K562 (cell line): ENCODE measurements at regions not wholly inside any gene's neighbourhood (a gene's known extent, or its start where the extent isn't known, plus 50 kb on each side); places are given as distances from the start of the nearest gene placed in this dataset.

Experiments used
- ATAC-seq: fragments of 200-7000 bp; cut with Tn5 transposase; 3 replicates; pipeline ENCODE4 v1.9.1; 2020; ENCODE audit warnings: moderate library complexity
- BruUV-seq: library from RNA; stranded (reverse); fragments of 400-500 nt; replicated peaks from 2 replicates; lab custom pipeline; 2021; lab: Mats Ljungman, UMichigan
- CTCF ChIA-PET: fragments of 300-600 bp; formaldehyde crosslinking; extraction: SDS; loops from one replicate; lab custom pipeline; 2021; ENCODE audit warnings: low intra/inter-chr PET ratio; lab: Yijun Ruan, JAX
- POLR2A ChIA-PET: fragments of 300-600, 350-650 bp; sonication (Branson Sonifier 250); formaldehyde crosslinking; extraction: SDS; loops from one replicate; lab custom pipeline; 2021; ENCODE audit warnings: antibody characterized with exemption, inconsistent platforms; lab: Yijun Ruan, JAX
- DNase-seq, 4 experiments: peaks; one replicate each; pipeline versions ENCODE4 v3.0.0 to v3.0.0-alpha.2; 2011 to 2018; ENCODE audit warnings: low spot score in 3 of 4, mixed read lengths in 3 of 4; ENCODE audit errors: extremely low read depth in 1 of 4
- FAIRE-seq: peaks from 2 replicates; lab custom pipeline; 2011; peaks lifted over from hg19 to GRCh38; lab: Jason Lieb, UNC
- H2AFZ ChIP-seq: 2 replicates; pipeline ENCODE4 v1.6.0; 2011; ENCODE audit warnings: low read depth, low read length, control low read depth, inconsistent platforms
- H3K27ac ChIP-seq: fragments of 200-600 bp; 3 replicates; pipeline ENCODE4 v1.8.0; 2011; ENCODE audit warnings: low read depth, mild to moderate bottlenecking, control low read depth, inconsistent platforms, low read length, moderate library complexity, mixed read lengths; ENCODE audit errors: extremely low read depth
- H3K27me3 ChIP-seq, 2 experiments: fragments of 300-600 bp in 1 of 2; 2 replicates in 1 of 2; 3 replicates in 1 of 2; pipeline versions ENCODE4 v1.6.0 to v1.8.0; 2011; ENCODE audit warnings: inconsistent platforms in 2 of 2, low read length in 2 of 2, mild to moderate bottlenecking in 1 of 2, mixed read lengths in 1 of 2, moderate library complexity in 1 of 2; ENCODE audit not compliant: control insufficient read depth in 2 of 2, insufficient read depth in 2 of 2
- H3K36me3 ChIP-seq: fragments of 300-600 bp; 3 replicates; pipeline ENCODE4 v1.8.0; 2011; ENCODE audit warnings: mild to moderate bottlenecking, low read length, inconsistent platforms; ENCODE audit not compliant: control insufficient read depth, insufficient read depth
- H3K4me1 ChIP-seq, 2 experiments: fragments of 200-600 bp in 1 of 2; replicated peaks in 1 of 2; 2 replicates in 1 of 2; 3 replicates in 1 of 2; pipeline versions ENCODE4 v1.5.1 to v1.8.0; 2011; ENCODE audit warnings: inconsistent platforms in 2 of 2, low read length in 2 of 2, mild to moderate bottlenecking in 1 of 2, mixed read lengths in 1 of 2, moderate library complexity in 1 of 2; ENCODE audit not compliant: control insufficient read depth in 2 of 2, insufficient read depth in 2 of 2
- H3K4me2 ChIP-seq: 2 replicates; pipeline ENCODE4 v1.6.1; 2011; ENCODE audit warnings: low read length, control low read depth, inconsistent platforms, mixed read lengths; ENCODE audit not compliant: insufficient read depth
- H3K4me3 ChIP-seq: fragments of 200-600 bp; sonication (generic), shearing (Covaris generic); 2 replicates; pipeline ENCODE4 v1.5.1; 2016; ENCODE audit warnings: control low read depth, inconsistent platforms
- H3K79me2 ChIP-seq: fragments of 200-600 bp; 3 replicates; pipeline ENCODE4 v1.8.0; 2011; ENCODE audit warnings: low read length, inconsistent platforms; ENCODE audit not compliant: control insufficient read depth, insufficient read depth
- H3K9ac ChIP-seq, 2 experiments: 2 replicates each; pipeline versions ENCODE4 v1.6.0 to v1.6.1; 2011; ENCODE audit warnings: low read depth in 2 of 2, low read length in 2 of 2, control low read depth in 1 of 2, inconsistent platforms in 1 of 2, mild to moderate bottlenecking in 1 of 2, mixed read lengths in 1 of 2; ENCODE audit not compliant: insufficient read depth in 1 of 2
- H3K9me1 ChIP-seq: one replicate; pipeline ENCODE4 v1.6.0; 2011; ENCODE audit warnings: inconsistent platforms, mild to moderate bottlenecking, low read length, moderate library complexity; ENCODE audit not compliant: control insufficient read depth, insufficient read depth
- H3K9me3 ChIP-seq: replicated peaks from 2 replicates; pipeline ENCODE4 v1.5.1; 2011; ENCODE audit warnings: low read depth, low read length, inconsistent platforms; ENCODE audit not compliant: control insufficient read depth, insufficient read depth
- H4K20me1 ChIP-seq: replicated peaks from 2 replicates; pipeline ENCODE4 v1.6.1; 2011; ENCODE audit warnings: low read length, inconsistent platforms, mixed read lengths; ENCODE audit not compliant: control insufficient read depth, insufficient read depth
- CXXC5 ChIP-seq: fragments of 250-450 bp; sonication (Bioruptor Pico); IDR thresholded peaks from 2 replicates; pipeline ENCODE4 v1.8.0; 2022; ENCODE audit warnings: inconsistent platforms, mild to moderate bottlenecking, moderate library complexity
- KDM1A ChIP-seq, 2 experiments: fragments of 450-650 bp; IDR thresholded peaks; 2 replicates each; pipeline ENCODE4 v1.6.1; 2016; ENCODE audit warnings: mild to moderate bottlenecking in 2 of 2
- KLF16 ChIP-seq: IDR thresholded peaks from 2 replicates; pipeline ENCODE4 v1.6.1; 2016; ENCODE audit warnings: antibody characterized with exemption
- MCM7 ChIP-seq, 2 experiments: fragments of 450-650 bp; IDR thresholded peaks; 2 replicates each; pipeline ENCODE4 v1.6.1; 2016 to 2018
- PREB ChIP-seq: sonication (generic); formaldehyde crosslinking; IDR thresholded peaks from 2 replicates; pipeline ENCODE4 v1.8.1; 2023; ENCODE audit warnings: mild to moderate bottlenecking, missing genetic modification reagents
- SAP30 ChIP-seq: fragments of 200-600 bp; sonication (generic); IDR thresholded peaks from 2 replicates; pipeline ENCODE4 v1.6.1; 2012; ENCODE audit warnings: borderline replicate concordance, low read depth, mild to moderate bottlenecking, moderate library complexity, low read length, control low read depth, inconsistent platforms; ENCODE audit not compliant: insufficient read depth, poor library complexity, severe bottlenecking
- SETDB1 ChIP-seq: IDR thresholded peaks from one replicate; pipeline ENCODE4 v1.6.1; 2012; ENCODE audit warnings: low read length, control low read depth, inconsistent platforms
- ZBTB33 ChIP-seq: sonication (generic); formaldehyde crosslinking; IDR thresholded peaks from 2 replicates; pipeline ENCODE4 v1.8.1; 2023; ENCODE audit warnings: mild to moderate bottlenecking, missing genetic modification reagents
- ZNF699 ChIP-seq: fragments of 250-450 bp; sonication (Bioruptor Pico); IDR thresholded peaks from 2 replicates; pipeline ENCODE4 v1.8.0; 2021; ENCODE audit warnings: mild to moderate bottlenecking, moderate library complexity; ENCODE audit not compliant: insufficient replicate concordance
- WGBS: fragments of 100-300 bp; shearing (Covaris generic); methylation state at CpG from one replicate; pipeline ENCODE4 v1.1.6; 2016; ENCODE audit warnings: low coverage, mixed read lengths; ENCODE audit not compliant: insufficient coverage; ENCODE audit errors: missing lambda C conversion rate; 5-methylcytosine and 5-hydroxymethylcytosine counted together
- in situ Hi-C: fragments of 300-500 bp; cut with MboI; formaldehyde crosslinking; loops from 4 replicates; pipeline ENCODE4 v1.15.0; 2018; ENCODE audit warnings: inconsistent platforms, mixed read lengths
- intact Hi-C: fragments of 100-400 bp; cut with micrococcal nuclease; formaldehyde crosslinking; loops from 2 replicates; pipeline ENCODE4 v1.14.2; 2022

- TF ChIP-seq KDM1A (IDR thresholded peaks at IDR 0.05) (no peak), SETDB1 (no peak), MCM7 (IDR thresholded peaks at IDR 0.05) (no peak), ZNF699 (CRISPR knock-in tag) (no peak)
Observed at GRCh38 chr9:118732998-118733397, 636.2 kb downstream of the BRINP1 start (continued).

GRCh38 chr9:118734696-118735095 is 634.5 kb downstream of the BRINP1 start:
- Histone ChIP-seq H3K27ac (no peak overlapping the region), H3K4me2 (no peak overlapping the region), H3K9ac (no peak overlapping the region), H3K4me3 (no peak overlapping the region), H3K9me1 (no peaks in the 10 kb centered on the region), H3K4me1 (no peaks in the 10 kb centered on the region), H2AFZ (no peak overlapping the region), H3K9me3 (0 out of 2 replicates have a peak, but pooled peaks cover 3% of the 10 kb centered on the region), H3K27me3 (no peaks in the 10 kb centered on the region), H3K36me3 (no peaks in the 10 kb centered on the region), H4K20me1 (no peaks in the 10 kb centered on the region), H3K79me2 (no peaks in the 10 kb centered on the region)
- FAIRE-seq (no peak), DNase-seq (no peak), ATAC-seq (no peak)
- ChIA-PET POLR2A (no interaction called here), CTCF (no interaction called here)
- BruUV-seq = no TSS peak
- intact Hi-C loops = no loop called here
- in situ Hi-C loops = no loop called here
- WGBS = 0% methylated on average over 2 of the region's 2 CpGs
- TF ChIP-seq CXXC5 (CRISPR knock-in tag) = no peak
- no peak for TF ChIP-seq KLF16
- no peak for TF ChIP-seq SAP30
- no peak for TF ChIP-seq PREB (CRISPR knock-in tag)
- TF ChIP-seq ZBTB33 (CRISPR knock-in tag) = no peak
